ENCODE measurements at regions not wholly inside any gene's neighbourhood (a gene's known extent, or its start where the extent isn't known, plus 50 kb on each side); places are given as distances from the start of the nearest gene placed in this dataset.

GRCh38 chr13:23990455-23990854 is 93.2 kb upstream of the C1QTNF9B start:
- Histone ChIP-seq H3K79me2 (ENCODE audit: control insufficient read depth, insufficient read depth, low read length) (no peaks in the 10 kb centered on the region), H3K9ac (ENCODE audit: control insufficient read depth, extremely low read depth, insufficient read depth, low read length) (no peak overlapping the region), H3K4me2 (ENCODE audit: control insufficient read depth, extremely low read depth, insufficient read depth, low read depth, low read length) (no peak overlapping the region), H3K9me3 (ENCODE audit: control insufficient read depth, low read depth, low read length) (no peaks in the 10 kb centered on the region), H3K9me1 (ENCODE audit: control insufficient read depth, extremely low read depth, insufficient read depth, low read length) (no peaks in the 10 kb centered on the region), H3K27ac (ENCODE audit: control insufficient read depth, insufficient read depth, low read length) (no peak overlapping the region), H3K4me3 (ENCODE audit: control insufficient read depth in 2 of 3, extremely low read depth in 1 of 3, insufficient read depth in 2 of 3, low read depth in 1 of 3, low read length in 3 of 3) (no peak overlapping the region), H3K27me3 (ENCODE audit: control insufficient read depth, extremely low read depth, insufficient read depth, low read length) (peaks cover 23% of the 10 kb centered on the region), H4K20me1 (ENCODE audit: control insufficient read depth, extremely low read depth, insufficient read depth, low read length) (no peaks in the 10 kb centered on the region), H3K4me1 (ENCODE audit: control insufficient read depth, extremely low read depth, insufficient read depth, low read length) (no peaks in the 10 kb centered on the region), H2AFZ (ENCODE audit: control insufficient read depth, low read length) (no peak overlapping the region), H3K36me3 (ENCODE audit: control insufficient read depth in 2 of 2, extremely low read depth in 1 of 2, insufficient read depth in 2 of 2, low read length in 2 of 2) (no peaks in the 10 kb centered on the region)
- DNase-seq (ENCODE audit: low read depth, low spot score) (no peak), FAIRE-seq (no peak)
- dilution Hi-C loops (cut with MboI; ENCODE audit: extremely low pct_ligation_motif_present, low sequenced_read_pairs) = no loop called here
- TF ChIP-seq CTCF (optimal IDR thresholded peaks at IDR 0.05 in 1 of 3, IDR thresholded peaks at IDR 0.05 in 1 of 3, conservative IDR thresholded peaks at IDR 0.05 in 1 of 3; ENCODE audit: extremely low read depth in 1 of 3, insufficient read depth in 2 of 3, low read length in 3 of 3) = no peak
- TF ChIP-seq EZH2 (IDR thresholded peaks at IDR 0.05; ENCODE audit: low read length) = no peak

- no peak for FAIRE-seq
Observed at GRCh38 chr13:23991119-23991518, 93.8 kb upstream of the C1QTNF9B start.

More at GRCh38 chr13:23991119-23991518, 93.8 kb upstream of the C1QTNF9B start:
- no peaks in the 10 kb centered on the region for H3K79me2 ChIP-seq (ENCODE audit: control insufficient read depth, insufficient read depth, low read length)
- H2AFZ ChIP-seq (ENCODE audit: control insufficient read depth, low read length) = no peak overlapping the region
- no peak for TF ChIP-seq EZH2 (IDR thresholded peaks at IDR 0.05; ENCODE audit: low read length)
- TF ChIP-seq CTCF (optimal IDR thresholded peaks at IDR 0.05 in 1 of 3, IDR thresholded peaks at IDR 0.05 in 1 of 3, conservative IDR thresholded peaks at IDR 0.05 in 1 of 3; ENCODE audit: extremely low read depth in 1 of 3, insufficient read depth in 2 of 3, low read length in 3 of 3) = no peak
- H3K4me1 ChIP-seq (ENCODE audit: control insufficient read depth, extremely low read depth, insufficient read depth, low read length) = no peaks in the 10 kb centered on the region
- DNase-seq (ENCODE audit: low read depth, low spot score) = no peak
- dilution Hi-C loops (cut with MboI; ENCODE audit: extremely low pct_ligation_motif_present, low sequenced_read_pairs) = no loop called here
- H3K27ac ChIP-seq (ENCODE audit: control insufficient read depth, insufficient read depth, low read length) = no peak overlapping the region
- H3K4me2 ChIP-seq (ENCODE audit: control insufficient read depth, extremely low read depth, insufficient read depth, low read depth, low read length) = no peak overlapping the region
- H3K9ac ChIP-seq (ENCODE audit: control insufficient read depth, extremely low read depth, insufficient read depth, low read length) = no peak overlapping the region
- no peak overlapping the region for H3K4me3 ChIP-seq (ENCODE audit: control insufficient read depth in 2 of 3, extremely low read depth in 1 of 3, insufficient read depth in 2 of 3, low read depth in 1 of 3, low read length in 3 of 3)
- no peaks in the 10 kb centered on the region for H3K9me1 ChIP-seq (ENCODE audit: control insufficient read depth, extremely low read depth, insufficient read depth, low read length)
- no peaks in the 10 kb centered on the region for H3K36me3 ChIP-seq (ENCODE audit: control insufficient read depth in 2 of 2, extremely low read depth in 1 of 2, insufficient read depth in 2 of 2, low read length in 2 of 2)
- peaks cover 20% of the 10 kb centered on the region for H3K27me3 ChIP-seq (ENCODE audit: control insufficient read depth, extremely low read depth, insufficient read depth, low read length)
- no peaks in the 10 kb centered on the region for H3K9me3 ChIP-seq (ENCODE audit: control insufficient read depth, low read depth, low read length)
- no peaks in the 10 kb centered on the region for H4K20me1 ChIP-seq (ENCODE audit: control insufficient read depth, extremely low read depth, insufficient read depth, low read length)
